Fibroblast of lung (primary cell): ENCODE measurements at regions not wholly inside any gene's neighbourhood (a gene's known extent, or its start where the extent isn't known, plus 50 kb on each side); places are given as distances from the start of the nearest gene placed in this dataset.

Experiments used
- DNase-seq, 2 donors: peaks; one replicate each; pipeline versions ENCODE4 v3.0.0 to v3.0.0-alpha.2; 2010; ENCODE audit warnings: low read depth in 2 of 2
- H2AFZ ChIP-seq: 2 replicates; pipeline ENCODE4 v1.5.1; 2012; ENCODE audit warnings: low read length, control low read depth, inconsistent platforms
- H3K27ac ChIP-seq: 2 replicates; pipeline ENCODE4 v1.5.1; 2011; ENCODE audit warnings: low read length, control low read depth; ENCODE audit not compliant: insufficient read depth
- H3K27me3 ChIP-seq: 2 replicates; pipeline ENCODE4 v1.5.1; 2011; ENCODE audit warnings: mild to moderate bottlenecking, low read length; ENCODE audit not compliant: control insufficient read depth, insufficient read depth
- H3K36me3 ChIP-seq: 2 replicates; pipeline ENCODE4 v1.5.1; 2011; ENCODE audit warnings: low read length; ENCODE audit not compliant: control insufficient read depth, insufficient read depth
- H3K4me1 ChIP-seq: 2 replicates; pipeline ENCODE4 v1.5.1; 2011; ENCODE audit warnings: low read length; ENCODE audit not compliant: control insufficient read depth, insufficient read depth; ENCODE audit errors: extremely low read depth
- H3K4me2 ChIP-seq: 2 replicates; pipeline ENCODE4 v1.5.1; 2011; ENCODE audit warnings: low read length, control low read depth; ENCODE audit not compliant: insufficient read depth; ENCODE audit errors: extremely low read depth
- H3K4me3 ChIP-seq, 4 experiments: fragments of 200-600 bp in 1 of 4; sonication (generic) in 1 of 4; replicated peaks in 1 of 4; 2 replicates each; pipeline ENCODE4 v1.5.1; 2011 to 2016; ENCODE audit warnings: low read length in 4 of 4, low read depth in 3 of 4, mild to moderate bottlenecking in 3 of 4, control low read depth in 2 of 4, inconsistent platforms in 1 of 4, mixed read lengths in 1 of 4; ENCODE audit not compliant: insufficient read depth in 1 of 4; ENCODE audit errors: control extremely low read depth in 1 of 4
- H3K79me2 ChIP-seq: 2 replicates; pipeline ENCODE4 v1.5.1; 2012; ENCODE audit warnings: mild to moderate bottlenecking, low read length, inconsistent platforms; ENCODE audit not compliant: control insufficient read depth, insufficient read depth
- H3K9ac ChIP-seq: 2 replicates; pipeline ENCODE4 v1.5.1; 2011; ENCODE audit warnings: mild to moderate bottlenecking, low read length, control low read depth; ENCODE audit not compliant: insufficient read depth
- H3K9me3 ChIP-seq: 2 replicates; pipeline ENCODE4 v1.5.1; 2012; ENCODE audit warnings: low read depth, low read length; ENCODE audit not compliant: control insufficient read depth, insufficient read depth
- H4K20me1 ChIP-seq: 2 replicates; pipeline ENCODE4 v1.5.1; 2011; ENCODE audit warnings: low read length; ENCODE audit not compliant: control insufficient read depth, insufficient read depth; ENCODE audit errors: extremely low read depth
- EZH2 ChIP-seq: IDR thresholded peaks from 2 replicates; pipeline ENCODE4 v1.5.1; 2012; ENCODE audit warnings: low read length, control low read depth, mild to moderate bottlenecking; ENCODE audit errors: missing control alignments
- TF ChIP-seq, protein P1 (sequence below), 2 donors: IDR thresholded peaks in 1 of 2; conservative IDR thresholded peaks in 1 of 2; 1 replicate in 1 of 2; 2 replicates in 1 of 2; pipeline ENCODE4 v1.5.1; 2011 to 2012; ENCODE audit warnings: low read length in 2 of 2, control low read depth in 1 of 2, inconsistent platforms in 1 of 2, low read depth in 1 of 2, mild to moderate bottlenecking in 1 of 2

DNA sequence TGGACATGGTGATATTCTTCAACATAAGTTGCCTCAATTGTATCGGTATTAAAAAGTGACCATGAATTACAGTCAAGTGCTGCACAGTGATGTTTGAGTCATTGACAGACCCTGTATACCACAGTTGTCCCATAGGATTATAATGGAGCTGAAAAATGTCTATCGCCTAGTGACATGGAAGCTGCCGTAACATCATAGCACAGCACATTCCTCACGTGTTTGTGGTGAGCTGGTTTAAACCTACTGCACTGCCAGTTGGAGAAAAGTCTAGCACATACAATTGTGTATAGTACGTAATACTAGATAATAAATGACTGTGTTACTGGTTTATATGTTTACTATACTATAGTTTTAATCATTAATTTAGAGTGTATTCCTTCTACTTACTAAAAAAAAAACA is 150.2 kb downstream of the CDH26 start:
- H3K9ac ChIP-seq: no peak overlapping the region
- no peaks in the 10 kb centered on the region for H4K20me1 ChIP-seq
- no peak overlapping the region for H3K4me2 ChIP-seq
- H2AFZ ChIP-seq: no peak overlapping the region
- TF ChIP-seq EZH2: no peak
- TF ChIP-seq, protein P1, sequence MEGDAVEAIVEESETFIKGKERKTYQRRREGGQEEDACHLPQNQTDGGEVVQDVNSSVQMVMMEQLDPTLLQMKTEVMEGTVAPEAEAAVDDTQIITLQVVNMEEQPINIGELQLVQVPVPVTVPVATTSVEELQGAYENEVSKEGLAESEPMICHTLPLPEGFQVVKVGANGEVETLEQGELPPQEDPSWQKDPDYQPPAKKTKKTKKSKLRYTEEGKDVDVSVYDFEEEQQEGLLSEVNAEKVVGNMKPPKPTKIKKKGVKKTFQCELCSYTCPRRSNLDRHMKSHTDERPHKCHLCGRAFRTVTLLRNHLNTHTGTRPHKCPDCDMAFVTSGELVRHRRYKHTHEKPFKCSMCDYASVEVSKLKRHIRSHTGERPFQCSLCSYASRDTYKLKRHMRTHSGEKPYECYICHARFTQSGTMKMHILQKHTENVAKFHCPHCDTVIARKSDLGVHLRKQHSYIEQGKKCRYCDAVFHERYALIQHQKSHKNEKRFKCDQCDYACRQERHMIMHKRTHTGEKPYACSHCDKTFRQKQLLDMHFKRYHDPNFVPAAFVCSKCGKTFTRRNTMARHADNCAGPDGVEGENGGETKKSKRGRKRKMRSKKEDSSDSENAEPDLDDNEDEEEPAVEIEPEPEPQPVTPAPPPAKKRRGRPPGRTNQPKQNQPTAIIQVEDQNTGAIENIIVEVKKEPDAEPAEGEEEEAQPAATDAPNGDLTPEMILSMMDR (conservative IDR thresholded peaks at IDR 0.05 in 1 of 2, IDR thresholded peaks at IDR 0.05 in 1 of 2; ENCODE audit: low read depth in 1 of 2, low read length in 2 of 2): no peak
- H3K27me3 ChIP-seq: no peaks in the 10 kb centered on the region
- DNase-seq: peak; percentile 13 to 26
- H3K27ac ChIP-seq: no peak overlapping the region
- no peaks in the 10 kb centered on the region for H3K4me1 ChIP-seq
- H3K79me2 ChIP-seq: no peaks in the 10 kb centered on the region
- H3K9me3 ChIP-seq: no peaks in the 10 kb centered on the region
- H3K4me3 ChIP-seq: no peak overlapping the region
- H3K36me3 ChIP-seq: no peaks in the 10 kb centered on the region

GRCh38 chr20:60113024-60113724 is 155.0 kb downstream of the CDH26 start:
- Histone ChIP-seq H2AFZ (no peak overlapping the region), H3K27me3 (no peaks in the 10 kb centered on the region), H3K79me2 (no peaks in the 10 kb centered on the region), H3K27ac (no peak overlapping the region), H3K9ac (no peak overlapping the region), H3K4me2 (no peak overlapping the region), H3K36me3 (no peaks in the 10 kb centered on the region), H3K4me1 (no peaks in the 10 kb centered on the region), H4K20me1 (no peaks in the 10 kb centered on the region), H3K9me3 (no peaks in the 10 kb centered on the region), H3K4me3 (no peak overlapping the region)
- no peak for DNase-seq
- TF ChIP-seq EZH2: no peak
- TF ChIP-seq, protein P1 (conservative IDR thresholded peaks at IDR 0.05 in 1 of 2, IDR thresholded peaks at IDR 0.05 in 1 of 2; ENCODE audit: low read depth in 1 of 2, low read length in 2 of 2): no peak

DNA sequence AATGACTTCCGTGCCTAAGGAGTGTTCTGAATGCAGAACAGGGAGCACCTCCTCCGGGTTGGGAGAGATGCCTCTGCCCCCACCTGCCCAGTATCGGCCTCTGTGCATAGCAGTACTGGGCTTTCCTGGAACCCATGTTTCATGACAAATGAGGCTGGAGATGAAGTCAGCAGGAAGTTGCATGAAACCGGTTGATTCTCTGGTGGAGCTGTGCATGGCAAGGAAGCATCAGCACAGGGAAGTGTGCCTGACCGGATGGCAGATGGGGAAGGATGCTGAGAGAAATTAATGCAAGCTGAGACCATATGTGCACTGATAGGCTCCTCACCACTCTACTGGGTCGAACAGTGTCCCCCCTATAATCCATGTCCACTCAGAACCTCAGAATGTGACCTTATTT is 155.5 kb downstream of the CDH26 start:
- Histone ChIP-seq H3K4me2 (no peak overlapping the region), H2AFZ (no peak overlapping the region), H3K9ac (no peak overlapping the region), H3K9me3 (no peaks in the 10 kb centered on the region), H3K36me3 (no peaks in the 10 kb centered on the region), H3K4me3 (no peak overlapping the region), H3K27me3 (no peaks in the 10 kb centered on the region), H4K20me1 (no peaks in the 10 kb centered on the region), H3K4me1 (no peaks in the 10 kb centered on the region), H3K79me2 (no peaks in the 10 kb centered on the region), H3K27ac (no peak overlapping the region)
- TF ChIP-seq EZH2: no peak
- TF ChIP-seq, protein P1 (conservative IDR thresholded peaks at IDR 0.05 in 1 of 2, IDR thresholded peaks at IDR 0.05 in 1 of 2; ENCODE audit: low read depth in 1 of 2, low read length in 2 of 2): no peak
- no peak for DNase-seq
